Transverse colon (tissue), 4 donors: ENCODE measurements at regions not wholly inside any gene's neighbourhood (a gene's known extent, or its start where the extent isn't known, plus 50 kb on each side); places are given as distances from the start of the nearest gene placed in this dataset.
"Not testable (repeated sequence)": the region's sequence is repeated elsewhere in the genome, so short reads cannot be mapped to it uniquely, and the experiment has no call there.

Experiments used
- DNase-seq: peaks from one replicate; pipeline ENCODE4 v3.0.0-alpha.2; 2019
- H3K27ac ChIP-seq, 4 donors: fragments of 200-600 bp; sonication (generic); 2 replicates each; pipeline ENCODE4 v1.5.1; 2016 to 2018; ENCODE audit warnings: inconsistent platforms in 4 of 4
- H3K27me3 ChIP-seq: fragments of 200-600 bp; sonication (generic); 2 replicates; pipeline ENCODE4 v1.5.1; 2017; ENCODE audit warnings: inconsistent platforms
- H3K36me3 ChIP-seq, 4 donors: fragments of 200-600 bp; sonication (generic); 2 replicates each; pipeline ENCODE4 v1.5.1; 2017 to 2019; ENCODE audit warnings: inconsistent platforms in 4 of 4
- H3K4me1 ChIP-seq, 4 donors: fragments of 200-600 bp; sonication (generic); 2 replicates each; pipeline ENCODE4 v1.5.1; 2017 to 2020; ENCODE audit warnings: inconsistent platforms in 4 of 4
- H3K4me3 ChIP-seq, 4 donors: fragments of 200-600 bp; sonication (generic); 1 replicate in 1 of 4; 2 replicates in 3 of 4; pipeline versions ENCODE4 v1.5.1 to v1.6.1; 2017 to 2019; ENCODE audit warnings: inconsistent platforms in 4 of 4
- H3K9me3 ChIP-seq, 2 donors: fragments of 200-600 bp; sonication (generic); 2 replicates each; pipeline ENCODE4 v1.5.1; 2017 to 2019; ENCODE audit warnings: inconsistent platforms in 2 of 2
- EP300 ChIP-seq: sonication (generic); formaldehyde crosslinking; IDR thresholded peaks from one replicate; pipeline ENCODE4 v1.6.1; 2017; ENCODE audit warnings: antibody characterized with exemption, low read depth
- POLR2A ChIP-seq: fragments of 450-650 bp; IDR thresholded peaks from one replicate; pipeline ENCODE4 v1.6.1; 2016; ENCODE audit warnings: antibody characterized with exemption, mild to moderate bottlenecking, moderate library complexity
- POLR2AphosphoS5 ChIP-seq, 3 donors: sonication (generic); formaldehyde crosslinking; IDR thresholded peaks; one replicate each; pipeline ENCODE4 v1.6.1; 2016; ENCODE audit warnings: antibody characterized with exemption in 3 of 3
- WGBS, 2 donors: methylation state at CpG; one replicate each; pipeline ENCODE4 v1.1.5; 2018; ENCODE audit warnings: low coverage in 1 of 2; 5-methylcytosine and 5-hydroxymethylcytosine counted together
- in situ Hi-C, 4 donors: fragments of 200-750 bp; cut with MboI; loops; one replicate each; pipeline versions ENCODE4 v1.15.0 to v1.15.1; 2017; ENCODE audit warnings: low sequenced_read_pairs in 3 of 4, low pct_ligation_motif_present in 1 of 4, low pct_unique_long_range_greater_than_20kb in 1 of 4
- intact Hi-C: fragments of 100-400 bp; cut with DNase I; formaldehyde crosslinking; loops from one replicate; pipeline ENCODE4 v1.15.1; 2023; ENCODE audit warnings: low total_unique reads
- TF ChIP-seq, protein P1 (sequence below), 5 experiments: fragments of 200-600 bp in 3 of 5; fragments of 450-650 bp in 2 of 5; sonication (generic) in 3 of 5; IDR thresholded peaks; 1 replicate in 2 of 5; 2 replicates in 3 of 5; pipeline ENCODE4 v1.5.1; 2016 to 2017; ENCODE audit warnings: antibody characterized with exemption in 5 of 5, inconsistent platforms in 3 of 5, mild to moderate bottlenecking in 2 of 5, moderate library complexity in 1 of 5

DNA sequence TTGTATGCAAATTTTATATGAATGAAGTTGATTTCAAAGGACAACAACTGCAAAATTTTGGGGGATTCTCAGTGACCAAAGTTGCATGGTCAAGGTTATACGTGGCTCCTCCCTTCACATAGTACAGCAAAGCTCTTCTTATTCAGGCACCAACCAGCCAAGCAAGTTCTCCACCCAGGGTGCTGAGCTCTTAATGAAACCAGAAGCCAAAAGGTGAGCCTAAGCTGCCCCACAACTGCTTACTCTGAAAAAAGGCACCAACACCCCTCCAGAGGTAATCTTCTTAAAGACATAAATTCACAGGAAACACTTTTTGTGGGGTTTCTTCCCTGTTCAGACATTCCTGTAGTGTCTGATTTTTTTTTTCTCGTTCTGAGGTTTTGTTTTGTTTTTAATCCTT is 106.1 kb upstream of the GMNC start:
- H3K36me3 ChIP-seq, result no peaks in the 10 kb centered on the region
- no peaks in the 10 kb centered on the region for H3K9me3 ChIP-seq
- no peak for DNase-seq
- in situ Hi-C loops (no loop called here), intact Hi-C loops (no loop called here)
- H3K4me3 ChIP-seq, result no peak overlapping the region
- no peak for TF ChIP-seq POLR2AphosphoS5 (IDR thresholded peaks at IDR 0.05)
- no peak for TF ChIP-seq EP300
- TF ChIP-seq, protein P1, sequence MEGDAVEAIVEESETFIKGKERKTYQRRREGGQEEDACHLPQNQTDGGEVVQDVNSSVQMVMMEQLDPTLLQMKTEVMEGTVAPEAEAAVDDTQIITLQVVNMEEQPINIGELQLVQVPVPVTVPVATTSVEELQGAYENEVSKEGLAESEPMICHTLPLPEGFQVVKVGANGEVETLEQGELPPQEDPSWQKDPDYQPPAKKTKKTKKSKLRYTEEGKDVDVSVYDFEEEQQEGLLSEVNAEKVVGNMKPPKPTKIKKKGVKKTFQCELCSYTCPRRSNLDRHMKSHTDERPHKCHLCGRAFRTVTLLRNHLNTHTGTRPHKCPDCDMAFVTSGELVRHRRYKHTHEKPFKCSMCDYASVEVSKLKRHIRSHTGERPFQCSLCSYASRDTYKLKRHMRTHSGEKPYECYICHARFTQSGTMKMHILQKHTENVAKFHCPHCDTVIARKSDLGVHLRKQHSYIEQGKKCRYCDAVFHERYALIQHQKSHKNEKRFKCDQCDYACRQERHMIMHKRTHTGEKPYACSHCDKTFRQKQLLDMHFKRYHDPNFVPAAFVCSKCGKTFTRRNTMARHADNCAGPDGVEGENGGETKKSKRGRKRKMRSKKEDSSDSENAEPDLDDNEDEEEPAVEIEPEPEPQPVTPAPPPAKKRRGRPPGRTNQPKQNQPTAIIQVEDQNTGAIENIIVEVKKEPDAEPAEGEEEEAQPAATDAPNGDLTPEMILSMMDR (IDR thresholded peaks at IDR 0.05), result no peak
- no peak for TF ChIP-seq POLR2A
- no peaks in the 10 kb centered on the region for H3K27me3 ChIP-seq
- WGBS, 2 donors, result 44 to 50% methylated on average over 2 of the region's 2 CpGs
- H3K27ac ChIP-seq, result no peak overlapping the region
- no peaks in the 10 kb centered on the region for H3K4me1 ChIP-seq

DNA sequence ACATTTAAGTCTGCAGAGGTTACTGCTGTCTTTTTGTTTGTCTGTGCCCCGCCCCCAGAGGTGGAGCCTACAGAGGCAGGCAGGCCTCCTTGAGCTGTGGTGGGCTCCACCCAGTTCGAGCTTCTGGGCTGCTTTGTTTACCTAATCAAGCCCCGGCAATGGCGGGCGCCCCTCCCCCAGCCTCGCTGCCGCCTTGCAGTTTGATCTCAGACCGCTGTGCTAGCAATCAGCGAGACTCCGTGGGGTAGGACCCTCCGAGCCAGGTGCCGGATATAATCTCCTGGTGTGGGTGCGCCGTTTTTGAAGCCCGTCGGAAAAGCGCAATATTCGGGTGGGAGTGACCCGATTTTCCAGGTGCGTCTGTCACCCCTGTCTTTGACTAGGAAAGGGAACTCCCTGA is 102.4 kb upstream of the GMNC start:
- H3K27me3 ChIP-seq, H3K36me3 ChIP-seq, intact Hi-C loops, H3K4me1 ChIP-seq, H3K27ac ChIP-seq, in situ Hi-C loops, H3K9me3 ChIP-seq, DNase-seq: not testable (repeated sequence)
- WGBS, 2 donors, result 85 to 86% methylated on average over 8 to 20 of the region's 20 CpGs
- peak overlapping the region in 2 of 4 donors; percentile 18 to 28 for H3K4me3 ChIP-seq

DNA sequence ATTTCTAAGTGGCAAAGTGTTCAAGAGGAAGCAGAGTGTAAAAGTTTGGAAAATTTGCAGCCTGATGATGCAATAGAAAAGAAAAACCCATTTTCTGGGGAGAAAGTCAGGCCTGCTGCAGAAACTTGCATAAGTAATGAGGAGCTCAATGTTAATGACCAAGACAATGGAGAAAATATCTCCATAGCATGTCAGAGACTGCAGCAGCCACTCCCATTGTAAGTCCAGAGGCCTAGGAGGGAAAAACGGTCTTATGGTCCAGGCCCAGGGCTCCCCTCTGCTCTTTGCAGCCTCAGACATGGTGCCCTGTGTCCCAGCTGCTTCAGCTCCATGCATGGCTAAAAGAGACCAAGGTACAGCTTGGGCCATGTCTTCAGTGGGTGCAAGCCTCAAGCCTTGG is 96.6 kb upstream of the GMNC start:
- H3K27me3 ChIP-seq, result no peaks in the 10 kb centered on the region
- H3K27ac ChIP-seq, result no peak overlapping the region
- no peaks in the 10 kb centered on the region for H3K4me1 ChIP-seq
- 40 to 41% methylated on average over 1 of the region's 1 CpG for WGBS, 2 donors
- H3K36me3 ChIP-seq, result no peaks in the 10 kb centered on the region
- H3K4me3 ChIP-seq, result no peak overlapping the region
- intact Hi-C loops, result no loop called here
- no peak for DNase-seq
- H3K9me3 ChIP-seq, result no peaks in the 10 kb centered on the region
- TF ChIP-seq, protein P1 (IDR thresholded peaks at IDR 0.05), result no peak
- no peak for TF ChIP-seq POLR2AphosphoS5 (IDR thresholded peaks at IDR 0.05)
- TF ChIP-seq EP300, result no peak
- TF ChIP-seq POLR2A, result no peak
- in situ Hi-C loops, result no loop called here

DNA sequence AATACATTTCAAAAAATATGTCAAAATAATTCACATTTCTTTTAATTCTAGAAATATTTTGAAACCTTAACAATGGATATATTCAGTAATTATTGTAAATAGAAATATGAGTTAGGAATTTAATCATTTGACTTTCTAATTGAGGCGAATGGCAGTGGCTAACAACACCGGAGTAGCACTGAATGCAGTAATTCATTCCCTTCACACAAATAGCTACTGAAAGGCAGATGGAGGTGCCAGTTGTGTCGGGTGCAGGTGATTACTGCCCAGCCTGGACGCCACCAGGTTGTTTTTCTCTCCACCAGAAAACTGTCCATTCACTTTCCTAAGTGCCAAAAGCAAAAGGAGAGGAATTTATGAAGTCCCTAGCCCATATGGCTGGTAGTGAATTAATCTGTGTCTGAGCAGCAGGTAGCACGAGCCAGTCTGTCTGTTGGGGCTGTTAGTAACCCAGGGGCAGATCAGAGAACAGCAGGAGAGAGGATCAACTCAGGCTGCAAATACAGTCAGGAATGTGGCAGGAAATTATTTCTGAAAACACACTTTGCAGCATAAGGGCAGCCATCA is 79.3 kb upstream of the GMNC start:
- TF ChIP-seq POLR2A, result no peak
- TF ChIP-seq POLR2AphosphoS5 (IDR thresholded peaks at IDR 0.05), result no peak
- no peak for TF ChIP-seq EP300
- TF ChIP-seq, protein P1 (IDR thresholded peaks at IDR 0.05), result no peak
- no peak for DNase-seq
- no peaks in the 10 kb centered on the region for H3K9me3 ChIP-seq

DNA sequence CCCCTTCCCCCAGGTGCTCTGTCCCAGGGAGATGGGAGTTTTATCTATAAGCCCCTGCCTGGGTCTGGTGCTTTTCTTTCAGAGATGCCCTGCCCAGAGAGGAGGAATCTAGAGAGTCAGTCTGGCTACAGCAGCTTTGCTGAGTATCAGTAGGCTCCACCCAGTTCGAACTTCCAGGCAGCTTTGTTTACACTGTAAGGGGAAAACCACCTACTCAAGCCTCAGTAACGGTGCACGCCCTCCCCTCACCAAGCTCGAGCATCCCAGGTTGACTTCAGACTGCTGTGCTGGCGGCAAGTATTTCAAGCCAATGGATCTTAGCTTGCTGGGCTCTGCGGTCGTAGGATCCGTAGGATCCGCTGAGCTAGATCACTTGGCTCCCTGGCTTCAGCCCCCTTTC is 72.1 kb upstream of the GMNC start:
- H3K4me3 ChIP-seq, H3K4me1 ChIP-seq, H3K27ac ChIP-seq, intact Hi-C loops, H3K9me3 ChIP-seq, DNase-seq, H3K27me3 ChIP-seq, in situ Hi-C loops, H3K36me3 ChIP-seq: not testable (repeated sequence)
- WGBS, 2 donors, result 27 to 65% methylated on average over 3 to 9 of the region's 9 CpGs

More for the DNA sequence above, 79.3 kb upstream of the GMNC start:
- WGBS, 2 donors, result 57 to 58% methylated on average over 4 to 5 of the region's 5 CpGs
- H3K4me1 ChIP-seq, result no peaks in the 10 kb centered on the region
- in situ Hi-C loops, result no loop called here
- H3K4me3 ChIP-seq, result no peak overlapping the region
- H3K27me3 ChIP-seq, result no peaks in the 10 kb centered on the region
- intact Hi-C loops, result no loop called here
- no peak overlapping the region for H3K27ac ChIP-seq
- no peaks in the 10 kb centered on the region for H3K36me3 ChIP-seq
